Mucosa of rectum (tissue), 2 donors: ENCODE measurements at regions not wholly inside any gene's neighbourhood (a gene's known extent, or its start where the extent isn't known, plus 50 kb on each side); places are given as distances from the start of the nearest gene placed in this dataset.

Experiments used
- H3K27ac ChIP-seq, 2 donors: one replicate each; pipeline ENCODE4 v1.7.0; 2013; ENCODE audit warnings: inconsistent platforms in 2 of 2, low read depth in 2 of 2, low read length in 2 of 2
- H3K27me3 ChIP-seq, 2 donors: one replicate each; pipeline ENCODE4 v1.7.0; 2013; ENCODE audit warnings: low read length in 2 of 2; ENCODE audit not compliant: control insufficient read depth in 2 of 2, insufficient read depth in 2 of 2
- H3K36me3 ChIP-seq, 2 donors: one replicate each; pipeline ENCODE4 v1.7.0; 2013; ENCODE audit warnings: low read length in 2 of 2; ENCODE audit not compliant: control insufficient read depth in 2 of 2, insufficient read depth in 2 of 2
- H3K4me1 ChIP-seq, 2 donors: one replicate each; pipeline ENCODE4 v1.7.0; 2013; ENCODE audit warnings: low read length in 2 of 2, mild to moderate bottlenecking in 1 of 2; ENCODE audit not compliant: control insufficient read depth in 2 of 2, insufficient read depth in 2 of 2
- H3K4me3 ChIP-seq, 2 donors: one replicate each; pipeline ENCODE4 v1.7.0; 2013; ENCODE audit warnings: low read length in 2 of 2
- H3K9ac ChIP-seq, 2 donors: one replicate each; pipeline ENCODE4 v1.7.0; 2013; ENCODE audit warnings: low read length in 2 of 2, low read depth in 1 of 2, mild to moderate bottlenecking in 1 of 2
- H3K9me3 ChIP-seq, 2 donors: one replicate each; pipeline ENCODE4 v1.7.0; 2013; ENCODE audit warnings: low read length in 2 of 2; ENCODE audit not compliant: control insufficient read depth in 2 of 2
- donor health status: healthy.
- donor health status: Normal muscosa, but diverticular disease.

- H3K9ac ChIP-seq: no peak overlapping the region
- no peaks in the 10 kb centered on the region for H3K27me3 ChIP-seq
- H3K4me3 ChIP-seq: no peak overlapping the region
- H3K36me3 ChIP-seq: no peaks in the 10 kb centered on the region
- no peaks in the 10 kb centered on the region for H3K9me3 ChIP-seq
- no peak overlapping the region for H3K27ac ChIP-seq
- H3K4me1 ChIP-seq: no peaks in the 10 kb centered on the region
Observed at GRCh38 chr1:82646336-82646735, 845.6 kb downstream of the ADGRL2 start.

GRCh38 chr1:82644186-82644915, 843.6 kb downstream of the ADGRL2 start:
- Histone ChIP-seq H3K4me1 (no peaks in the 10 kb centered on the region), H3K9ac (no peak overlapping the region), H3K27me3 (no peaks in the 10 kb centered on the region), H3K9me3 (no peaks in the 10 kb centered on the region), H3K4me3 (no peak overlapping the region), H3K27ac (no peak overlapping the region), H3K36me3 (no peaks in the 10 kb centered on the region)

- Histone ChIP-seq H3K4me1 (no peaks in the 10 kb centered on the region), H3K27me3 (no peaks in the 10 kb centered on the region)
Observed at GRCh38 chr1:82640352-82640751, 839.6 kb downstream of the ADGRL2 start.

GRCh38 chr1:82634266-82634665, 833.5 kb downstream of the ADGRL2 start:
- Histone ChIP-seq H3K36me3 (no peaks in the 10 kb centered on the region), H3K27ac (no peak overlapping the region), H3K9me3 (no peaks in the 10 kb centered on the region)

More at GRCh38 chr1:82640352-82640751, 839.6 kb downstream of the ADGRL2 start:
- Histone ChIP-seq H3K9me3 (no peaks in the 10 kb centered on the region), H3K9ac (no peak overlapping the region), H3K4me3 (no peak overlapping the region), H3K36me3 (no peaks in the 10 kb centered on the region), H3K27ac (no peak overlapping the region)

GRCh38 chr1:82632155-82632554, 831.4 kb downstream of the ADGRL2 start:
- no peak overlapping the region for H3K9ac ChIP-seq
- no peaks in the 10 kb centered on the region for H3K36me3 ChIP-seq
- no peak overlapping the region for H3K4me3 ChIP-seq
- no peaks in the 10 kb centered on the region for H3K9me3 ChIP-seq
- H3K27ac ChIP-seq: no peak overlapping the region
- no peaks in the 10 kb centered on the region for H3K4me1 ChIP-seq
- H3K27me3 ChIP-seq: no peaks in the 10 kb centered on the region

More at GRCh38 chr1:82634266-82634665, 833.5 kb downstream of the ADGRL2 start:
- H3K4me3 ChIP-seq: no peak overlapping the region
- H3K4me1 ChIP-seq: no peaks in the 10 kb centered on the region
- H3K9ac ChIP-seq: no peak overlapping the region
- no peaks in the 10 kb centered on the region for H3K27me3 ChIP-seq

GRCh38 chr1:82628887-82629286, 828.2 kb downstream of the ADGRL2 start:
- H3K27me3 ChIP-seq: no peaks in the 10 kb centered on the region
- H3K9me3 ChIP-seq: peaks cover 0 to 2% of the 10 kb centered on the region in 2 donors
- no peak overlapping the region for H3K27ac ChIP-seq

GRCh38 chr1:82625537-82625936, 824.8 kb downstream of the ADGRL2 start:
- H3K4me3 ChIP-seq: no peak overlapping the region

More at GRCh38 chr1:82628887-82629286, 828.2 kb downstream of the ADGRL2 start:
- no peak overlapping the region for H3K9ac ChIP-seq
- H3K4me1 ChIP-seq: no peaks in the 10 kb centered on the region
- no peaks in the 10 kb centered on the region for H3K36me3 ChIP-seq
- H3K4me3 ChIP-seq: no peak overlapping the region

GRCh38 chr1:82621076-82621475, 820.3 kb downstream of the ADGRL2 start:
- no peak overlapping the region for H3K9ac ChIP-seq
- no peaks in the 10 kb centered on the region for H3K4me1 ChIP-seq
- no peak overlapping the region for H3K4me3 ChIP-seq
- no peak overlapping the region for H3K27ac ChIP-seq
- no peaks in the 10 kb centered on the region for H3K27me3 ChIP-seq
- no peaks in the 10 kb centered on the region for H3K36me3 ChIP-seq
- no peaks in the 10 kb centered on the region for H3K9me3 ChIP-seq

More at GRCh38 chr1:82625537-82625936, 824.8 kb downstream of the ADGRL2 start:
- Histone ChIP-seq H3K27me3 (no peaks in the 10 kb centered on the region), H3K27ac (no peak overlapping the region), H3K9ac (no peak overlapping the region), H3K4me1 (no peaks in the 10 kb centered on the region), H3K36me3 (no peaks in the 10 kb centered on the region), H3K9me3 (peaks cover 0 to 2% of the 10 kb centered on the region in 2 donors)

GRCh38 chr1:82614090-82614489, 813.4 kb downstream of the ADGRL2 start:
- Histone ChIP-seq H3K9me3 (no peaks in the 10 kb centered on the region), H3K27ac (no peak overlapping the region), H3K9ac (no peak overlapping the region), H3K4me1 (no peaks in the 10 kb centered on the region), H3K36me3 (no peaks in the 10 kb centered on the region), H3K27me3 (no peaks in the 10 kb centered on the region), H3K4me3 (no peak overlapping the region)

GRCh38 chr1:82612986-82613385, 812.3 kb downstream of the ADGRL2 start:
- no peaks in the 10 kb centered on the region for H3K36me3 ChIP-seq
- no peak overlapping the region for H3K9ac ChIP-seq
- no peaks in the 10 kb centered on the region for H3K9me3 ChIP-seq
- H3K27me3 ChIP-seq: no peaks in the 10 kb centered on the region
- no peak overlapping the region for H3K4me3 ChIP-seq
- H3K27ac ChIP-seq: no peak overlapping the region
- no peaks in the 10 kb centered on the region for H3K4me1 ChIP-seq
